Smooth muscle cell (in vitro differentiated cells): ENCODE measurements at regions not wholly inside any gene's neighbourhood (a gene's known extent, or its start where the extent isn't known, plus 50 kb on each side); places are given as distances from the start of the nearest gene placed in this dataset.

Source experiments
- DNase-seq: peaks from one replicate; lab custom pipeline; 2025; ENCODE audit not compliant: unreplicated experiment; lab: John Stamatoyannopoulos, UW
- H2AFZ ChIP-seq: fragments of 200-600 bp; sonication (generic); 2 replicates; pipeline ENCODE4 v1.6.0; 2016; ENCODE audit warnings: antibody characterized with exemption, low read depth, mild to moderate bottlenecking
- H3F3A ChIP-seq: fragments of 200-600 bp; sonication (generic); 2 replicates; pipeline ENCODE4 v1.6.0; 2017; ENCODE audit warnings: antibody characterized with exemption, low read depth
- H3K27ac ChIP-seq: fragments of 200-600 bp; sonication (generic); 2 replicates; pipeline ENCODE4 v1.5.1; 2016; ENCODE audit warnings: low read depth, mild to moderate bottlenecking
- H3K27me3 ChIP-seq: fragments of 200-600 bp; sonication (generic); 2 replicates; pipeline ENCODE4 v1.6.1; 2016; ENCODE audit warnings: low read depth, mild to moderate bottlenecking
- H3K36me3 ChIP-seq: fragments of 200-600 bp; sonication (generic); 2 replicates; pipeline ENCODE4 v1.5.1; 2016; ENCODE audit warnings: low read depth
- H3K4me1 ChIP-seq: fragments of 200-600 bp; sonication (generic); 2 replicates; pipeline ENCODE4 v1.5.1; 2016; ENCODE audit warnings: low read depth
- H3K4me2 ChIP-seq: fragments of 200-600 bp; sonication (generic); 2 replicates; pipeline ENCODE4 v1.6.0; 2016; ENCODE audit warnings: mild to moderate bottlenecking
- H3K4me3 ChIP-seq: fragments of 200-600 bp; sonication (generic); 2 replicates; pipeline ENCODE4 v1.5.1; 2016; ENCODE audit warnings: mild to moderate bottlenecking
- H3K79me2 ChIP-seq: fragments of 200-600 bp; sonication (generic); 2 replicates; pipeline ENCODE4 v1.6.0; 2016; ENCODE audit warnings: low read depth, mild to moderate bottlenecking
- H3K9ac ChIP-seq: fragments of 200-600 bp; sonication (generic); 2 replicates; pipeline ENCODE4 v1.6.0; 2016; ENCODE audit warnings: low read depth
- H3K9me3 ChIP-seq: fragments of 200-600 bp; sonication (generic); replicated peaks from 2 replicates; pipeline ENCODE4 v1.5.1; 2016; ENCODE audit warnings: low read depth
- H4K20me1 ChIP-seq: fragments of 200-600 bp; sonication (generic); 2 replicates; pipeline ENCODE4 v1.6.0; 2016; ENCODE audit warnings: low read depth
- WGBS: methylation state at CpG from one replicate; pipeline ENCODE4 v1.1.7; 2016; ENCODE audit warnings: low lambda C conversion rate; 5-methylcytosine and 5-hydroxymethylcytosine counted together
- TF ChIP-seq, protein P1 (sequence below): fragments of 200-600 bp; sonication (generic); IDR thresholded peaks from 2 replicates; pipeline ENCODE4 v1.5.1; 2017; ENCODE audit warnings: borderline replicate concordance, mild to moderate bottlenecking, antibody characterized with exemption; ENCODE audit not compliant: insufficient read depth, poor library complexity, severe bottlenecking

GRCh38 chr3:117059067-117059955, 349.7 kb downstream of the TUSC7 start:
- no peak for DNase-seq
- Histone ChIP-seq H3K4me2 (no peak overlapping the region), H3F3A (no peaks in the 10 kb centered on the region), H3K36me3 (no peaks in the 10 kb centered on the region), H3K9me3 (no peaks in the 10 kb centered on the region), H3K4me3 (no peak overlapping the region), H3K9ac (no peak overlapping the region), H4K20me1 (no peaks in the 10 kb centered on the region), H3K79me2 (no peaks in the 10 kb centered on the region), H2AFZ (peak overlapping the region; percentile 70), H3K4me1 (peaks cover 6% of the 10 kb centered on the region), H3K27me3 (no peaks in the 10 kb centered on the region), H3K27ac (no peak overlapping the region)
- TF ChIP-seq, protein P1, sequence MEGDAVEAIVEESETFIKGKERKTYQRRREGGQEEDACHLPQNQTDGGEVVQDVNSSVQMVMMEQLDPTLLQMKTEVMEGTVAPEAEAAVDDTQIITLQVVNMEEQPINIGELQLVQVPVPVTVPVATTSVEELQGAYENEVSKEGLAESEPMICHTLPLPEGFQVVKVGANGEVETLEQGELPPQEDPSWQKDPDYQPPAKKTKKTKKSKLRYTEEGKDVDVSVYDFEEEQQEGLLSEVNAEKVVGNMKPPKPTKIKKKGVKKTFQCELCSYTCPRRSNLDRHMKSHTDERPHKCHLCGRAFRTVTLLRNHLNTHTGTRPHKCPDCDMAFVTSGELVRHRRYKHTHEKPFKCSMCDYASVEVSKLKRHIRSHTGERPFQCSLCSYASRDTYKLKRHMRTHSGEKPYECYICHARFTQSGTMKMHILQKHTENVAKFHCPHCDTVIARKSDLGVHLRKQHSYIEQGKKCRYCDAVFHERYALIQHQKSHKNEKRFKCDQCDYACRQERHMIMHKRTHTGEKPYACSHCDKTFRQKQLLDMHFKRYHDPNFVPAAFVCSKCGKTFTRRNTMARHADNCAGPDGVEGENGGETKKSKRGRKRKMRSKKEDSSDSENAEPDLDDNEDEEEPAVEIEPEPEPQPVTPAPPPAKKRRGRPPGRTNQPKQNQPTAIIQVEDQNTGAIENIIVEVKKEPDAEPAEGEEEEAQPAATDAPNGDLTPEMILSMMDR: peak; percentile 62
- 41% methylated on average over 6 of the region's 6 CpGs for WGBS

DNA sequence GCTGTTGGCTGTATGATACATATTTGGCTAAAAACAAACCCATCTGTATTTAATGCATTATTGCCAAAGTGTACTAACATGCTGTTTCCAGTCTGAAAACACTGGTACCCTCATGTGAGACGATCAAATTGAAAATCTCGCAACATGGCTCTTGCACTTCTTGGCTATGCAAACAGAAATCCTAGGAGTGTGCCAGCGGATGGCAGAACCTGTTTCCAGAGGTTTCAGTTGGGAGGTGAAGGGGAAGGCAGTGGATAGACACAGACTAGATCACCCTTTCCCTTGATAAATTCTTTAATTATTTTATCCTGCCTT, 350.3 kb downstream of the TUSC7 start:
- Histone ChIP-seq H3K36me3 (no peaks in the 10 kb centered on the region), H2AFZ (peak overlapping the region; percentile 70), H3K79me2 (no peaks in the 10 kb centered on the region), H3K9ac (no peak overlapping the region), H3F3A (no peaks in the 10 kb centered on the region), H3K27me3 (no peaks in the 10 kb centered on the region), H3K4me2 (no peak overlapping the region), H3K9me3 (no peaks in the 10 kb centered on the region), H4K20me1 (no peaks in the 10 kb centered on the region), H3K4me3 (no peak overlapping the region), H3K4me1 (peaks cover 5% of the 10 kb centered on the region), H3K27ac (no peak overlapping the region)
- no peak for DNase-seq
- 89% methylated on average over 3 of the region's 3 CpGs for WGBS
- TF ChIP-seq, protein P1: no peak

- no peaks in the 10 kb centered on the region for H3K9me3 ChIP-seq
- DNase-seq: no peak
- 89% methylated on average over 1 of the region's 1 CpG for WGBS
These were observed 354.4 kb downstream of the TUSC7 start for GRCh38 chr3:117063930-117064329.

More at GRCh38 chr3:117063930-117064329, 354.4 kb downstream of the TUSC7 start:
- Histone ChIP-seq H4K20me1 (no peaks in the 10 kb centered on the region), H3K79me2 (no peaks in the 10 kb centered on the region), H3F3A (no peaks in the 10 kb centered on the region), H3K36me3 (no peaks in the 10 kb centered on the region), H2AFZ (no peak overlapping the region), H3K27me3 (no peaks in the 10 kb centered on the region), H3K4me3 (no peak overlapping the region), H3K4me2 (no peak overlapping the region), H3K27ac (no peak overlapping the region), H3K9ac (no peak overlapping the region), H3K4me1 (peaks cover 5% of the 10 kb centered on the region)
- TF ChIP-seq, protein P1: no peak
